ENCODE measurements at regions not wholly inside any gene's neighbourhood (a gene's known extent, or its start where the extent isn't known, plus 50 kb on each side); places are given as distances from the start of the nearest gene placed in this dataset.

GRCh38 chr14:71682337-71682736 is 249.9 kb upstream of the RGS6 start:
- H3K4me3 ChIP-seq (ENCODE audit: control insufficient read depth, low read depth, low read length), result no peak overlapping the region
- DNase-seq (ENCODE audit: low read depth), result no peak
- TF ChIP-seq CTCF (IDR thresholded peaks at IDR 0.05; ENCODE audit: control insufficient read depth, insufficient read depth, low read depth, low read length, missing control alignments), result no peak

- no peak for TF ChIP-seq CTCF (IDR thresholded peaks at IDR 0.05; ENCODE audit: control insufficient read depth, insufficient read depth, low read depth, low read length, missing control alignments)
- DNase-seq (ENCODE audit: low read depth), result no peak
- no peak overlapping the region for H3K4me3 ChIP-seq (ENCODE audit: control insufficient read depth, low read depth, low read length)
These were observed 247.9 kb upstream of the RGS6 start for GRCh38 chr14:71684323-71684722.

- TF ChIP-seq CTCF (IDR thresholded peaks at IDR 0.05; ENCODE audit: control insufficient read depth, insufficient read depth, low read depth, low read length, missing control alignments), result no peak
- DNase-seq (ENCODE audit: low read depth), result peak; percentile 58
- no peak overlapping the region for H3K4me3 ChIP-seq (ENCODE audit: control insufficient read depth, low read depth, low read length)
These were observed 245.6 kb upstream of the RGS6 start for GRCh38 chr14:71686677-71687076.

GRCh38 chr14:71687166-71687831 is 244.9 kb upstream of the RGS6 start:
- H3K4me3 ChIP-seq (ENCODE audit: control insufficient read depth, low read depth, low read length), result no peak overlapping the region
- no peak for DNase-seq (ENCODE audit: low read depth)

GRCh38 chr14:71688576-71688975 is 243.7 kb upstream of the RGS6 start:
- no peak overlapping the region for H3K4me3 ChIP-seq (ENCODE audit: control insufficient read depth, low read depth, low read length)
- no peak for DNase-seq (ENCODE audit: low read depth)
- no peak for TF ChIP-seq CTCF (IDR thresholded peaks at IDR 0.05; ENCODE audit: control insufficient read depth, insufficient read depth, low read depth, low read length, missing control alignments)

More at GRCh38 chr14:71687166-71687831, 244.9 kb upstream of the RGS6 start:
- no peak for TF ChIP-seq CTCF (IDR thresholded peaks at IDR 0.05; ENCODE audit: control insufficient read depth, insufficient read depth, low read depth, low read length, missing control alignments)

GRCh38 chr14:71690478-71690877 is 241.8 kb upstream of the RGS6 start:
- TF ChIP-seq CTCF (IDR thresholded peaks at IDR 0.05; ENCODE audit: control insufficient read depth, insufficient read depth, low read depth, low read length, missing control alignments), result no peak
- DNase-seq (ENCODE audit: low read depth), result no peak

More at GRCh38 chr14:71690478-71690877, 241.8 kb upstream of the RGS6 start:
- no peak overlapping the region for H3K4me3 ChIP-seq (ENCODE audit: control insufficient read depth, low read depth, low read length)

Measured in AG09309 (cell line).